Activated naive CD4-positive, alpha-beta T cell treated with anti-CD3 and anti-CD28 coated beads, Interleukin-2, amount 50 U/mL, for 72 hours (primary cell): ENCODE measurements at regions not wholly inside any gene's neighbourhood (a gene's known extent, or its start where the extent isn't known, plus 50 kb on each side); places are given as distances from the start of the nearest gene placed in this dataset.
A peak's percentile ranks its signal among the peaks of the same experiment; 100 is the strongest.

ENCODE experiments used
- ATAC-seq, 2 donors: fragments of 150-1000 bp; cut with Tn5 transposase; 2 replicates each; pipeline ENCODE4 v1.10.0; 2021; ENCODE audit warnings: mild to moderate bottlenecking in 2 of 2, moderate library complexity in 2 of 2
- DNase-seq, 2 donors: peaks; one replicate each; pipeline ENCODE4 v3.0.0; 2021 to 2022; ENCODE audit warnings: low spot score in 2 of 2
- H3K27ac Mint-ChIP-seq, 2 donors: one replicate each; pipeline ENCODE4 v1.8.0; 2022; ENCODE audit warnings: mild to moderate bottlenecking in 2 of 2, mixed read lengths in 2 of 2
- H3K36me3 Mint-ChIP-seq, 2 donors: one replicate each; pipeline ENCODE4 v1.8.0; 2022; ENCODE audit warnings: mixed read lengths in 2 of 2
- H3K9me3 Mint-ChIP-seq, 2 donors: one replicate each; pipeline ENCODE4 v1.8.0; 2022; ENCODE audit warnings: mixed read lengths in 2 of 2

DNA sequence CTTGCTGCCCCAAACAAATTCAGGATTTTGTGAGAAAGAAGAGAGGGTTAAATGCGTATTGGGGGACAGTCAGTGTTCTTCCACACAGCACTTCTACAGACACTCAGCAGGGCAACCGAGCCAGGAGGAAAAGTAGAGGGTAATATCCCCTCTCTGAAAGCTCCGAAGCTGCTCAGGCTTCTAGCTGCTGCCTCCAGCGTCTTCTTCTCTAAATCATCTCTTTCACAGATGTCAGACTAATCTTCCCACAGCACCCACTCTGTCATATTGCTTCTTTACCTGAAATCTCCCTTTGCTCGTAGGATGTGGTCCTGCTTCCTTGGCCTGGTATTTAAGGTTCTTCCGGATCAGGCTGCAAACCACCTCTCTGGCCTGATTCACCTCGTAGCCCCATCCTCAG, 117.6 kb upstream of the HAAO start:
- DNase-seq (no peak), ATAC-seq (no peak)
- Mint-ChIP-seq H3K27ac (no peak overlapping the region), H3K36me3 (no peaks in the 10 kb centered on the region), H3K9me3 (no peaks in the 10 kb centered on the region)

DNA sequence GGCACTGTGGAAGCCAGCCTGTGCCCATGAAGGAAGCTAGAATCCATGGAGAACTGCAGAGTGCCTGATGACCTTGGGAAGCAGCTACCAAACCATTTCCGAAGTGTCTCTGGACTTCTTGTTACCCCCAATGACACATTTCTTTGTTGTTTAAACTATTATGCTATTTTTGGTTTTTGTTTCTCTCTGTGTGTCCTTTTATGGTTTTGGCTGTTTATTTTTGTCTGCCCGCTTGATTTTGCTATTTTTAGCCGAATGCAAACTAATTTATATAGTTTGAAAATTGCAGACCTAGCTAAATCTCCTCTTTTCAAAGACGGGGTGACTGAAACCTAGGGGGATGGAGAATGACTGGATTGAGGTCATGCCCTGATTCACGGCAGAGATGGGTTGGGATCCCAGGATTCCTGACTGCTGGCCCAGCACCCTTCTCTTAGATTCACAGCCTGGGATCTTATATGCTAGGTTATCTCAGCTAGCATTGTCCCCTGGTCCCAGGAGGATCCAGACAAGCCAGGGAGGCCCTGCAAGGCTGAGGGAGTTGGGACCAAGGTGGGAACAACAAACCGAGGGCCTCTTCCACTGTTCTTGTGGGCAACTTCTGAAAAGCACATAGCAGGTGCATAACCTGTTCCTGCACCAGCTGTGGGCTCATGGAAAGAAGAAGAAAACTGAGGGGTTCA, 116.3 kb upstream of the HAAO start:
- H3K36me3 Mint-ChIP-seq = no peaks in the 10 kb centered on the region

DNA sequence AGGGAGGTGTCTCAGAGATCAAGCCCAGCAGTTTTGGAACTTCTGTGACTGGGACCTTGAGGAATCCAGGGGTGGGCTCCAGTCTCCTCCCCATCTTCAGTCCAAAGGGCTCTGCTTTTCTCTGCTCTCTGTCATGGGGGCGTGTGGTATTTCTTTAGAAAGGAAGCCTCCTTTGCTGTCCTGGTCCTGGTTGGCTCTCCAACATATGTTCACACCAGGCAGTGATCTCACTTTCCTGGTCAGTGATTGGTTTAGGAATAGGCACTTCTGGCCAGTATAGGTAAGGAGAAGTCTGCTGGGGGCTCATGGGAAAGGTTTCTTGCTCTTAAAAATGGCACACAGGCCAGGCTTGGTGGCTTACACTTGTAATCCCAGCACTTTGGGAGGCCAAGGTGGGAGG, 115.5 kb upstream of the HAAO start:
- Mint-ChIP-seq H3K36me3 (no peaks in the 10 kb centered on the region), H3K9me3 (no peaks in the 10 kb centered on the region), H3K27ac (no peak overlapping the region)
- ATAC-seq = no peak
- DNase-seq = no peak

More for the DNA sequence above, 116.3 kb upstream of the HAAO start:
- ATAC-seq = no peak
- Mint-ChIP-seq H3K9me3 (no peaks in the 10 kb centered on the region), H3K27ac (no peak overlapping the region)
- no peak for DNase-seq

DNA sequence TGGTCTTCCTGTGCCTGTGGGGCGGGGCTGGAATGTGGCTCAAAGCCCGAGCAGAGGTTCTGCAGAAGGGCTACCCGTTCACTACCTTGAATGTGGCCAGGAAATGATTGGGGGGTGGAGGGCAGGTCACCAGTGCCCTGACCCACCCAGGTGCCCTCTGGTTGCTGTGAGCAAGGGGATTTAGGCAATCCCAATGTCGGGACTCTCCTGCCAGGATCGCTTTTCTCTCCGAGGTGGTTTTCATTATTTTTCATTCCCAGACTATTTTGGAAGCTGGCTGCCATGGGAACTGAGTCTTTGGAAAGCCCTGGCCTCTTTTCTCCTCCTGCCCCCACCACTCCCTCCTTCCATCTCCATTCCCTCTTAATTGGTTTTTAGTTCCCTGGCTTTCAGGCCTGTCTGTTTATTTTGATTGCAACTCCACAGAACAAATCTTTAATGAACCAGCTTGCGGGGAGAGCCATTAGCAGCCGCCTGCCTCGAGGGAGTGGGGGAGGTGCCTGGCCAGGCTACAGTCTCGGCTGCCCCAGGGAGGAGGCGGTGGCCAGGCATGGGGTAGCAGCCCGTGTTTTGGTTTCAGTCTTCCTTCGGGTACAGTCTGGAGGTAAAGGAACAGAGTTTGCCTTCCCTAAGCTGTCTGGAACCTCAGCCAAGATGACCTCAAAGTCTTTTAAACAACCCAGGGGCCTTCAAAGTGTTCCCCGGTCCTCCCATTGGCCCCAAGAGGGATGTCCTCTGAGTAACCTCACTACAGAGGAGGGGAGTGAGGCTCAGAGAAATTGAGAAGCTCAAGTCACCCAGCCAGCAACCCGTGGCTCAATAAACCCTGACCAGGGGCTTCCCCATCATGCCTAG, 114.4 kb upstream of the HAAO start:
- H3K36me3 Mint-ChIP-seq = no peaks in the 10 kb centered on the region
- ATAC-seq (no peak), DNase-seq (no peak)
- no peak overlapping the region for H3K27ac Mint-ChIP-seq
- H3K9me3 Mint-ChIP-seq = no peaks in the 10 kb centered on the region

DNA sequence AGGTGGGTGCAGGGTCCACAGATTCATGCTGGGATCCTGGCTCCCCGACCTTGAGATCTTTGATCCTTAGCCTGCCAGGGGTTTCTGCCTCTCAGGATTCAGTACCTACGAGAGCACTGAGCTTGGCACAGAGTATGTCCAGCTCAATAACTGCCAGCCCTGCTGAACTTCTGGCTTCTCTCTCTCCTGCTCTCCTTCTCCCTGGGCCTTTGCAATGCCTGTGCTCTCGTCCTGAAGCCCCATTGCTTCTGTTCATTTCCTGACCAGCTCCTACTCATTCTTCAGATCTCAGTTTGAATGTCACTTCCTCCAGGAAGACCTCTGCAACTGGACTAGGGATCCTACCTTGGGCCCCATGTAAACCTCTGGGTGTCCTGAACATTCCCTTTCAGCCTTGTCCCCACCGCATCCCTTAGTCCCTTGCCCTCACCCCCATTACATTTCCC, 113.8 kb upstream of the HAAO start:
- H3K9me3 Mint-ChIP-seq = no peaks in the 10 kb centered on the region
- no peaks in the 10 kb centered on the region for H3K36me3 Mint-ChIP-seq

DNA sequence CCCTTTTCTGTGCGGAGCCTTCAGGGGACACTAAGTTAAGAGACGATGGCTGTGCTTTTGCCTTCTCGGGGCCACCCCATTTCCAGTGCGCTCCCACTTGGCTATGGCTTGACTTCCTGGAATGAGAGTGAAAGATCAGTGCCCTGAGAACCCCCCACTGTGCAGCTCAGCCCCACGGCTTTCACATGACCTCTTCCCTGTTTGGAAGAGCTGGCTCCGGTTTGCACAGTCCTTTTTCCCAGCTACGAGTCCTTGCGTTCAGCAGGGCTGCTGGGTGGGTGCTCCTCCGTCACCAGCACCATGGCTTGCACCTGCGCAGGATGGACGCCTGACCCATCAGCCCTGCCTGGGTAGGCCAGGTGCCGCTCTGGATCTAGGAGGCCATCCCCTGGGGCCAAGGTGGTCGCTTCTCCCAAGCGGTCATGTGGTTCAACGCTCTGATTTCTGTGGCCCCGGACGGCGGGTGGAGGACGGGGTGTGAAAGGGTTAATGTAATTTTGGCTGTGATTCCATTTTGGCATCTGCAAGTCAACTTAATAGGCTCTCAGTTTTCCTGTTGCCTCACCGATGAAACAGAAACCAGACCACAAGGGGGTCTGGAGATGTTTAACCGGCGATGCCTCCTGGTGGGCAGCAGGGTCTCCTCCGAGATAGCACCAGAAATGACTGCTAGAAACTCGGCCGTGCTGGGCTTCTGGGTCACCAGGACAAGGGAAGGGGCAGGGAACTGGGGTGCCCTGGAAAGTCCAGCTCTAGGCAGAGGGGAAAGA, 113.1 kb upstream of the HAAO start:
- H3K36me3 Mint-ChIP-seq = no peaks in the 10 kb centered on the region
- H3K9me3 Mint-ChIP-seq = no peaks in the 10 kb centered on the region
- DNase-seq (no peak), ATAC-seq (no peak)
- H3K27ac Mint-ChIP-seq = no peak overlapping the region

More for the DNA sequence above, 113.8 kb upstream of the HAAO start:
- DNase-seq = no peak
- peak overlapping the region in 1 of 2 donors; percentile 66 for H3K27ac Mint-ChIP-seq
- ATAC-seq = no peak

DNA sequence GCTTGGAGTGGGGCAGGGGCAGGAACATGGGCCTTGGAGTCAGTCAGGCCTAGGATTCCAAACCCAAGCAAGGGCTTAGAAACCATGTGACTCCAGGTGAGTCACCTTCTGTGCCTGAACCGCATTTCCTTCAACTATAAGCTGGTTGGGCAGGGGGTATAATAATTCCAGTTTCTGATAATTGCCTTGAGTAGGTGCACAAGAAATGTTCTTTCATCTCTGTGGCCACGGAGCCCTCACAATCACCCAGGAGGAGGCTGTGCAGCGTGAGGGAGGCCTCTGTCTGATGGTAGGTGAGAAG, 112.1 kb upstream of the HAAO start:
- DNase-seq = no peak
- no peak for ATAC-seq
- H3K27ac Mint-ChIP-seq = no peak overlapping the region
- no peaks in the 10 kb centered on the region for H3K36me3 Mint-ChIP-seq
- H3K9me3 Mint-ChIP-seq = no peaks in the 10 kb centered on the region

DNA sequence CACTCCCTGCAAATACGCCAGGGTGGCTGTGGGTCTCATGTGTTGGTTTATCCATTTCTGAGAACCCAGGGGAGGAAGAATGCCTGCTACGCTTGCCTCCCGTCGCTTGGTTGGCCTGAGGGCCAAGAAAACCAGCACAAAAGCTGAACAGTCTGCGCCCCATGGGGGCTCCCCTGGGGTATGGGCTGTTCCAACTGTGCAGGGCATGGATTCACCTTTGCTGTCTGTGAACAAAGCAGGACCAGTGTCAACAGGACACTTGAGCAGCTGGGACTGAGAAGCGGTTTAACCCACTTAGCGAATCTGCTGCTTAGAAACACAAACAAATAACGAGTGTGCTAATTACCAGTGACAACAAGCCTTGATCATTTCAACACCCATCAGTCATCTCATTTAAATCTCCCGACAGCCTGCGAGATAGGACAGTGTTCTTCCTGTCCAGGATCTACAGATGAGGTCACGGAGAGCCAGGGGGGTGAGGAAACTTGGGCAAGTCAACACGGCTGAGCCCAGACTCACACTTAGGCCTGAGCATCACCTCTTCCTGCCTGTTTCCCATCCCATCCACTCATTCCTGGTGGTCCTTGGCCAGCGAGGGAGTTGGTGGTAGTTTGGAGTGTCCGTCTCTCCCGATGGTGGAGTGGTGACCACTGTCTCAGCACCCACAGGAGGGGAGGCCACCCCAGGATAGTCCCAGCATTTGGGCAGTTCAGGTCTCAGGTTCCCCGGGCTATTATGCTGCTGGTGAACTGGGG, 111.6 kb upstream of the HAAO start:
- ATAC-seq (no peak), DNase-seq (no peak)
- Mint-ChIP-seq H3K36me3 (no peaks in the 10 kb centered on the region), H3K9me3 (no peaks in the 10 kb centered on the region), H3K27ac (no peak overlapping the region)

DNA sequence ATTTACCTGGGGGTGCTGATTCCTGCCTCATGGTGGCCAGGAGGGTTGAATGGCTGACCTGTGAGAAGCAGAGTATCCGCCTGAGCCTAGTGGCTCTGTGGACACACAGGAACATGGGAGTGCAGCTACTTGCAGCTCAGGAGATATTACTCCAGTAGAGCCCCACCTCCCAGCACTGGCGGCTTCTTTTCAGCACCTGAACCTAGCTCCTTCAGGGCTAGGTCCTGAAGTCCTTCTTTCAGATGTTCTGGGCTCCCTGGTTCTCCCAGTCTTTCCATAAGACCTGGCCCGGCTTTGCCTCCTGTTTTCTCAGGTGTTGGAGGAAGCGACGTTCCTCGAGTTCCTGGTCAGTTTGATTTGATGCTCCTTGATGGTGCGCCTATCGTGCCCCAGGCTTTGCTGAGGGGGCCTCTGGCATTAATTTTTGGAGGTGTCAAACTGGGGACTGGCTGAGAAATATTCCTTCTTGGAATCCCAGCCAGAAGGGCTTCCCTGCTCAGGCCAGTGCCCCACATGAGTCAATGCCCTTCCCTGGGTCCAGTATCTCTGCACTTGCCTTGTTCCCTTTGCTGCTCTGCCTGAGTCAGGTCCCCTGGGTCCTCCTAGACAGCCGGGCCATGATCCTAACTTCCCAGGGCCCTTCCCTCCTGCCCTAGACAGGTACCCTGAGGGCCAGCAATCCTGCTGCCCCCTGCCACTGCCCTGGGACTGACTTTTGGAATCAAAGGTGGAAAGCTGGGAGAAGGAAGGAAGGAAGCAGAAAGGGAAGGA, 110.7 kb upstream of the HAAO start:
- Mint-ChIP-seq H3K36me3 (no peaks in the 10 kb centered on the region), H3K9me3 (no peaks in the 10 kb centered on the region), H3K27ac (no peak overlapping the region)
- no peak for ATAC-seq
- no peak for DNase-seq

DNA sequence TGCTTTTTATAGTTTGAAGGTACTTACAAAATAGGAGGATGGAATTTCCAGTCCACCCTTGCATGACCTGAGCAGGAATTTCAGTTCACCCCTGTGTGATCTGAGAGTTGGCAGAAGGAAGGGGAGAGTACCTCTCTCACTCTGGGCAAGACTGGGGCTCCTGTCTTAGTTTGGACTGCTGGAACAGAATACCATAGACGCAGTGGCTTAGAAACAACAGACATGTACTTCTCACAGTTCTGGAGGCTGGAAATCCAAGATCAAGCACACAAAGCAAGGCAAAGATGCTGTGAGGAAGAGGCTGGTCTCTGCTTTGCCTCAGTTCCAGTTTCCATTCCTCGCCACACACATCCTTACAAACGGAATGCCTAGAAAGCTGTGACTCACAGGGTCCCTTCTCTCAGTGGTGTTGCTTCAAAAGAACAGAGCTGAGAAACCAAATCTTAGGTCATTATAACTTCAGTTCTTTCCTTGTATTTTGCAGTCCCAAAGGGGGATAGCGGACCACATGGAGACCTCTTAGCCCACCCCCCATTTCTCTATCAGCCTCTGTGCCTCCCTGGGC, 108.8 kb upstream of the HAAO start:
- ATAC-seq = peak in 1 of 2 donors; percentile 34
- no peak overlapping the region for H3K27ac Mint-ChIP-seq
- no peak for DNase-seq
- H3K36me3 Mint-ChIP-seq = no peaks in the 10 kb centered on the region
- H3K9me3 Mint-ChIP-seq = no peaks in the 10 kb centered on the region

DNA sequence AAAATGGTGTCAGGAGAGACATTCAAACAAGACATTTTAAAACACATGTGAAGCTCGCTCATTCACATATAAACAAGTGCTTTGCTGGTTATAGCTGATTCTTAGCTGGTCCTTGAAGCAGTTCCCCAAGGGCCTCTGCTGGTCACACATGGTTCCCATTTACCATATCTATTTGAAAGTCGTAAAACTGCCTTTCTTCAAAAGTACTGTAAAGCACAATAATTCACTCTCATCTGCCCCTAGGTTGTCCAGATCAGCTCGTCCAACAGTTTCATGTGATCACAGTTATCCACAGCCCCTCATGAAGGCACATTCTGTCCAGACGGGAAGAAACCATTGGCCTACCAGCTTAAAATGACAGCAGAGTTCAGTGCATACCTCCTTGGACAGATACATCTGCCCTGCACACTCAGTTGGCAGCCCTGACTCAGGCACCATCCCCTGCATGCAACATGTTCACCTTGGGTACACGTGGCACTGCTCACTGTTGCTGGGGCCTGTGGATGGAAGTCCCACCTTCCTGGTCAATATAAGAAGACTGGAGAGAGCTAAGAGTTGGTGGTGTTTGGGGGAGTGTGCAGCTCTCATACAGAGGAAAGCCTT, 108.0 kb upstream of the HAAO start:
- ATAC-seq (no peak), DNase-seq (no peak)
- Mint-ChIP-seq H3K27ac (no peak overlapping the region), H3K9me3 (no peaks in the 10 kb centered on the region), H3K36me3 (no peaks in the 10 kb centered on the region)

DNA sequence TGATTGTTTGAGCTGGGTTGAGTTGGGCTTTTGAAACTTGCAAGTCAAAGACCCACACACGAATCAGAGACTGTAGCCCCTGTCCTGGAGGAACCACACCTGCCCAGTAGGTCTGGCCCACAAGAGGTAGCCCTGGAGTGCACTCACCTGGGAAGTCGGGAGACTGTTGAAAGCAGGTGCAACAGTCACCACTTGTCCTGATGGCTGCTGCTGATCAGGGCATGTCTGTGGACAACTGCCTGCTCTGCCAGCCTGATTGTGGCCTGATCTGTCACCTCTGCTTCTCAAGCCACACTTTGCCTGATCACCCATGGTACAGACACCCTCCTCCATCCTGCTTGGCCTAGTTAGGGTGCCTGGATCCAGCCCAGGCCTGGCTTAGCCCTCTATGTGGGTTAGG, 105.0 kb upstream of the HAAO start:
- DNase-seq = no peak
- no peaks in the 10 kb centered on the region for H3K36me3 Mint-ChIP-seq
- no peak for ATAC-seq
- no peaks in the 10 kb centered on the region for H3K9me3 Mint-ChIP-seq
- no peak overlapping the region for H3K27ac Mint-ChIP-seq

DNA sequence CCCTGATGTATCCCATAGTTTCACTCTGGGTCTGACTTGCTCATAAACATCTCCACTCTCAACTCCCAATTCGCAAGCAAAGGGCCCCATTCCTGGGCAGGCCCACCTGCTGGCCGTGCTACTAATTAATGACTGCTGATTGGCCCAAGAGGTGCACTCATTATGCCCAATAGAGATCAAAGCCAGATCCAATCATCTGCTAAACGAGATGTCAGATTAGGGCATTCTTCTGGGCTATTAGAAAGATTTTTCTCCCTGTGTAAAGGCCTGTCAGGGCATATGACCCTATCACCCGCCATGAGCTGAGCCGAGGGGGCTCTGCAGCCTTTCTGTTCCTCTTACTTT, 103.4 kb upstream of the HAAO start:
- no peaks in the 10 kb centered on the region for H3K36me3 Mint-ChIP-seq
- DNase-seq = no peak
- no peak overlapping the region for H3K27ac Mint-ChIP-seq
- H3K9me3 Mint-ChIP-seq = peaks cover 0 to 2% of the 10 kb centered on the region in 2 donors
- ATAC-seq = no peak

DNA sequence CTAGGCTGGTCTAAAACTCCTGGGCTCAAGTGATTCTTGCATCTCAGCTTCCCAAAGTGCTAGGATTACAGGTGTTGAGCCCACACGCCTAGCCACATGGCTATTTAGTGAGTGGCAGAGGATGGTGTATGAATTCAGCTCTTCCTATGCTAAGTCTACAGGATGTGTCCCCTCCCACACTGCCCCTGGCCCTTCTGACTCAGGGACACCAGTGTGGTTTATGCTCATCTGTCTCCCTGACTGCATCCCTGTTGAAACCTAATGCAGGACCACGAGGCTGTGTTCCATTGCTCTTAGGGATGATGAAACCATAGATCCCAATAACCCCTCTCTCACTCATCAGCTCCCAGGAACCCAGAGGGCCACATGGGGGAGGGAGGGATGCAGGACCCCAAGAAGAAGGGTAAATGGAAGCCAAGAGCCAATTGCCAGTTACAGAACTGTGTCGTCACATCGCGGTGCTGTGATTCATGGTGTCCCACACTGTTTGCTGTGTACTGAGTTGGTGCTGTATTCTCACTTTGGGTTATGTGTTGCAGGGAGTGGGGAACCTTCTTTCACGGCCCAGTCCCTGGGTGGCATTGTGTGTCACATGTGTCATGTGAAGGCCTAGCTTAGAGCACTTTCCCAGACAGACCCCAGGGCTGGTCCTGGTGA, 102.9 kb upstream of the HAAO start:
- Mint-ChIP-seq H3K9me3 (peaks cover 0 to 4% of the 10 kb centered on the region in 2 donors), H3K27ac (no peak overlapping the region), H3K36me3 (no peaks in the 10 kb centered on the region)
- ATAC-seq = peak; percentile 59 to 75
- no peak for DNase-seq

DNA sequence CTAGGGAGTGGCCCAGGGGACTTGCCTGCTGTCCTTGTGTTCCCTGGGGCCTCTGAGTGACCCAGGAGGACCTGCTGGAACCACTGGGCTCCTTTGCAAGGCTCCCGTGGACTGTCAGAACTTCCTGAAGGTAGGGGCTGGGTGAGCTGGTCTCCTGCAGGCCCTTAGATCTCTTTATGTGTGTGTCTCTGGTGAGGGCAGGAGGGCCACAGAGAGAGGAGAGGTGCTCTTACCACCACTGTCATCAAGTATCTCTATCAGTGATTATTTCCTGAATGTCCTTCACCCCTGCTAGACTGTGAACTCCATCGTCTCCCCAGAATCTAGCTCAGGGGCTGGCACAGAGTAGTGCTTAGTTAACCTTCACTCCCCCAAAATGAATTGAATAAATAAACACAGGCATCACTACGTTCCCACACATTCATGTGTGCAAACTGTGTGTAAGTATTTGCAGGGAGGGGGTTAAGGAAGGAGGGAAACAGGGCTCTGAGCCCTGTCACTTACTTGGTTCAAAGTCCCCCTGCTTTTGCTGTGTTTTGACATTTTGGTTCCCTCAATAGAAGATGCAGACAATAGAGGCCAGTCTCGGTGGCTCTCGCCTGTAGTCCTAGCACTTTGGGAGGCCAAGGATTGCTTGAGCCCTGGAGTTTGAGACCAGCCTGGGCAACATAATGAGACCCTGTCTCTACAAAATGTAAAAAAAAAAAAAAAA, 100.8 kb upstream of the HAAO start:
- DNase-seq = no peak
- ATAC-seq = no peak
- no peak overlapping the region for H3K27ac Mint-ChIP-seq

More for the DNA sequence above, 100.8 kb upstream of the HAAO start:
- Mint-ChIP-seq H3K9me3 (peaks cover 0 to 4% of the 10 kb centered on the region in 2 donors), H3K36me3 (no peaks in the 10 kb centered on the region)
